ENCODE measurements at regions not wholly inside any gene's neighbourhood (a gene's known extent, or its start where the extent isn't known, plus 50 kb on each side); places are given as distances from the start of the nearest gene placed in this dataset.

- DNase-seq = no peak
Measured at GRCh38 chr5:13328316-13328715, 616.2 kb downstream of the DNAH5 start.

GRCh38 chr5:13325765-13326164 is 618.7 kb downstream of the DNAH5 start:
- DNase-seq = no peak

GRCh38 chr5:13322769-13323168 is 621.7 kb downstream of the DNAH5 start:
- DNase-seq = no peak

GRCh38 chr5:13317654-13318053 is 626.8 kb downstream of the DNAH5 start:
- no peak for DNase-seq

- DNase-seq = no peak
Measured at GRCh38 chr5:13316176-13316575, 628.3 kb downstream of the DNAH5 start.

- no peak for DNase-seq
Measured at GRCh38 chr5:13307480-13307879, 637.0 kb downstream of the DNAH5 start.

- no peak for DNase-seq
Measured at GRCh38 chr5:13303445-13303844, 641.0 kb downstream of the DNAH5 start.

- peak; percentile 59 to 61 for DNase-seq
Measured at GRCh38 chr5:13278811-13279210, 665.7 kb downstream of the DNAH5 start.

GRCh38 chr5:13278148-13278547 is 666.3 kb downstream of the DNAH5 start:
- no peak for DNase-seq

GRCh38 chr5:13276156-13276555 is 668.3 kb downstream of the DNAH5 start:
- no peak for DNase-seq

GRCh38 chr5:13263701-13264100 is 680.8 kb downstream of the DNAH5 start:
- no peak for DNase-seq

- DNase-seq = no peak
Measured at GRCh38 chr5:13253111-13253510, 691.4 kb downstream of the DNAH5 start.

GRCh38 chr5:13252699-13253098 is 691.8 kb downstream of the DNAH5 start:
- DNase-seq = no peak

GRCh38 chr5:13251623-13252376 is 692.7 kb downstream of the DNAH5 start:
- DNase-seq = peak in 1 of 2 experiments; percentile 49

GRCh38 chr5:13250464-13251291 is 693.8 kb downstream of the DNAH5 start:
- peak in 1 of 2 experiments; percentile 52 for DNase-seq

- no peak for DNase-seq
Measured at GRCh38 chr5:13249854-13250253, 694.6 kb downstream of the DNAH5 start.

GRCh38 chr5:13248253-13248652 is 696.2 kb downstream of the DNAH5 start:
- no peak for DNase-seq

GRCh38 chr5:13246053-13246452 is 698.4 kb downstream of the DNAH5 start:
- no peak for DNase-seq

GRCh38 chr5:13244151-13244550 is 700.3 kb downstream of the DNAH5 start:
- DNase-seq = no peak

GRCh38 chr5:13227513-13227912 is 717.0 kb downstream of the DNAH5 start:
- DNase-seq = peak; percentile 29 to 66

GRCh38 chr5:13218518-13218917 is 726.0 kb downstream of the DNAH5 start:
- DNase-seq = no peak

- no peak for DNase-seq
Measured at GRCh38 chr5:13217636-13218035, 726.9 kb downstream of the DNAH5 start.

- no peak for DNase-seq
Measured at GRCh38 chr5:13215806-13216205, 728.7 kb downstream of the DNAH5 start.

GRCh38 chr5:13215370-13215769 is 729.1 kb downstream of the DNAH5 start:
- no peak for DNase-seq

Measured in NCI-H446 (cell line).